Vagina (tissue), 2 donors: ENCODE measurements at regions not wholly inside any gene's neighbourhood (a gene's known extent, or its start where the extent isn't known, plus 50 kb on each side); places are given as distances from the start of the nearest gene placed in this dataset.

Experiments
- DNase-seq, 2 donors: peaks; one replicate each; pipeline ENCODE4 v3.0.0-alpha.2; 2017; ENCODE audit errors: extremely low spot score in 2 of 2
- H3K27ac ChIP-seq: fragments of 200-600 bp; sonication (generic); one replicate; pipeline ENCODE4 v1.5.1; 2019
- H3K27me3 ChIP-seq: fragments of 200-600 bp; sonication (generic); one replicate; pipeline ENCODE4 v1.5.1; 2019
- H3K36me3 ChIP-seq, 2 donors: fragments of 200-600 bp; sonication (generic); one replicate each; pipeline ENCODE4 v1.5.1; 2017 to 2019
- H3K4me1 ChIP-seq: fragments of 200-600 bp; sonication (generic); one replicate; pipeline ENCODE4 v1.5.1; 2019
- H3K4me3 ChIP-seq, 2 donors: fragments of 200-600 bp; sonication (generic); 1 replicate in 1 of 2; 2 replicates in 1 of 2; pipeline ENCODE4 v1.5.1; 2016 to 2019
- H3K9me3 ChIP-seq: fragments of 200-600 bp; sonication (generic); one replicate; pipeline ENCODE4 v1.5.1; 2019
- POLR2A ChIP-seq, 2 donors: fragments of 450-650 bp; IDR thresholded peaks; one replicate each; pipeline ENCODE4 v1.6.1; 2017; ENCODE audit warnings: antibody characterized with exemption in 2 of 2, mild to moderate bottlenecking in 2 of 2, moderate library complexity in 2 of 2
- POLR2AphosphoS5 ChIP-seq, 2 donors: sonication (generic); formaldehyde crosslinking; IDR thresholded peaks; one replicate each; pipeline ENCODE4 v1.9.0; 2017; ENCODE audit warnings: antibody characterized with exemption in 2 of 2, mild to moderate bottlenecking in 2 of 2, low read depth in 1 of 2; ENCODE audit not compliant: insufficient read depth in 1 of 2
- intact Hi-C: fragments of 100-400 bp; cut with DNase I; formaldehyde crosslinking; loops from one replicate; pipeline ENCODE4 v1.15.1; 2023
- TF ChIP-seq, protein P1 (sequence below), 3 experiments: fragments of 450-650 bp in 2 of 3; fragments of 200-600 bp in 1 of 3; sonication (generic) in 1 of 3; IDR thresholded peaks; one replicate each; pipeline ENCODE4 v1.5.1; 2017 to 2019; ENCODE audit warnings: antibody characterized with exemption in 3 of 3, mild to moderate bottlenecking in 2 of 3, moderate library complexity in 2 of 3

- Histone ChIP-seq H3K4me3 (no peak overlapping the region), H3K27ac (no peak overlapping the region)
- intact Hi-C loops, result no loop called here
Observed at GRCh38 chr7:11946794-11947193, 114.8 kb upstream of the THSD7A start.

GRCh38 chr7:11950281-11950680 lies 118.3 kb upstream of the THSD7A start:
- Histone ChIP-seq H3K9me3 (no peaks in the 10 kb centered on the region), H3K27me3 (no peaks in the 10 kb centered on the region), H3K4me1 (no peaks in the 10 kb centered on the region), H3K27ac (no peak overlapping the region), H3K4me3 (no peak overlapping the region), H3K36me3 (no peaks in the 10 kb centered on the region)
- intact Hi-C loops, result no loop called here
- DNase-seq, result no peak
- TF ChIP-seq POLR2AphosphoS5 (IDR thresholded peaks at IDR 0.05; ENCODE audit: insufficient read depth in 1 of 2, low read depth in 1 of 2) (no peak), POLR2A (IDR thresholded peaks at IDR 0.05) (no peak)
- TF ChIP-seq, protein P1, sequence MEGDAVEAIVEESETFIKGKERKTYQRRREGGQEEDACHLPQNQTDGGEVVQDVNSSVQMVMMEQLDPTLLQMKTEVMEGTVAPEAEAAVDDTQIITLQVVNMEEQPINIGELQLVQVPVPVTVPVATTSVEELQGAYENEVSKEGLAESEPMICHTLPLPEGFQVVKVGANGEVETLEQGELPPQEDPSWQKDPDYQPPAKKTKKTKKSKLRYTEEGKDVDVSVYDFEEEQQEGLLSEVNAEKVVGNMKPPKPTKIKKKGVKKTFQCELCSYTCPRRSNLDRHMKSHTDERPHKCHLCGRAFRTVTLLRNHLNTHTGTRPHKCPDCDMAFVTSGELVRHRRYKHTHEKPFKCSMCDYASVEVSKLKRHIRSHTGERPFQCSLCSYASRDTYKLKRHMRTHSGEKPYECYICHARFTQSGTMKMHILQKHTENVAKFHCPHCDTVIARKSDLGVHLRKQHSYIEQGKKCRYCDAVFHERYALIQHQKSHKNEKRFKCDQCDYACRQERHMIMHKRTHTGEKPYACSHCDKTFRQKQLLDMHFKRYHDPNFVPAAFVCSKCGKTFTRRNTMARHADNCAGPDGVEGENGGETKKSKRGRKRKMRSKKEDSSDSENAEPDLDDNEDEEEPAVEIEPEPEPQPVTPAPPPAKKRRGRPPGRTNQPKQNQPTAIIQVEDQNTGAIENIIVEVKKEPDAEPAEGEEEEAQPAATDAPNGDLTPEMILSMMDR (IDR thresholded peaks at IDR 0.05), result no peak

More at GRCh38 chr7:11946794-11947193, 114.8 kb upstream of the THSD7A start:
- TF ChIP-seq, protein P1 (IDR thresholded peaks at IDR 0.05), result no peak
- DNase-seq, result no peak
- Histone ChIP-seq H3K4me1 (no peaks in the 10 kb centered on the region), H3K9me3 (no peaks in the 10 kb centered on the region), H3K36me3 (no peaks in the 10 kb centered on the region), H3K27me3 (no peaks in the 10 kb centered on the region)

DNA sequence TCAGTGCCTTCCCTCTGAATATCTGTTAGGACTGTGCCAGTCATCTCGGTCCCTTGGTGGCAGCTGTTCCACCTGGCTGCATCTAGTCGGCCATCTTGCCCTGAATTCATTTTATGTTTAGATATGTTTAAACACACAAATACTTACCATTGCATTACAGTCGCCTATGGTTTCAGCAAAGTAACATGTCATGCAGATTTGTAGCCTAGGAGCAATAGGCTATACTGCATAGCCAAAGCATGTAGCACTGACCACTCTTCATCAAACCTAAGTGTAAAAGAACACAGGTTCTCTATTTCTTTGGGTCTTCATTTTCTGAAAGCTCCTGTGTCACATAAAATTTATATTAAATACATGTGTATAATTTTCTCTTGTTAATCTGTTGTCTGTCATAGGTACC lies 118.9 kb upstream of the THSD7A start:
- TF ChIP-seq, protein P1 (IDR thresholded peaks at IDR 0.05), result no peak
- TF ChIP-seq POLR2A (IDR thresholded peaks at IDR 0.05) (no peak), POLR2AphosphoS5 (IDR thresholded peaks at IDR 0.05; ENCODE audit: insufficient read depth in 1 of 2, low read depth in 1 of 2) (no peak)
- intact Hi-C loops, result no loop called here
- H3K4me3 ChIP-seq, result no peak overlapping the region
- no peaks in the 10 kb centered on the region for H3K27me3 ChIP-seq
- H3K36me3 ChIP-seq, result no peaks in the 10 kb centered on the region
- no peak for DNase-seq
- H3K4me1 ChIP-seq, result no peaks in the 10 kb centered on the region
- no peak overlapping the region for H3K27ac ChIP-seq
- H3K9me3 ChIP-seq, result no peaks in the 10 kb centered on the region

- no peak overlapping the region for H3K4me3 ChIP-seq
- H3K4me1 ChIP-seq, result no peaks in the 10 kb centered on the region
- H3K27me3 ChIP-seq, result no peaks in the 10 kb centered on the region
- DNase-seq, result no peak
- TF ChIP-seq, protein P1 (IDR thresholded peaks at IDR 0.05), result no peak
- TF ChIP-seq POLR2AphosphoS5 (IDR thresholded peaks at IDR 0.05; ENCODE audit: insufficient read depth in 1 of 2, low read depth in 1 of 2) (no peak), POLR2A (IDR thresholded peaks at IDR 0.05) (no peak)
- H3K27ac ChIP-seq, result no peak overlapping the region
- H3K9me3 ChIP-seq, result no peaks in the 10 kb centered on the region
- intact Hi-C loops, result no loop called here
- H3K36me3 ChIP-seq, result no peaks in the 10 kb centered on the region
Observed at GRCh38 chr7:11951909-11952308, 119.9 kb upstream of the THSD7A start.

DNA sequence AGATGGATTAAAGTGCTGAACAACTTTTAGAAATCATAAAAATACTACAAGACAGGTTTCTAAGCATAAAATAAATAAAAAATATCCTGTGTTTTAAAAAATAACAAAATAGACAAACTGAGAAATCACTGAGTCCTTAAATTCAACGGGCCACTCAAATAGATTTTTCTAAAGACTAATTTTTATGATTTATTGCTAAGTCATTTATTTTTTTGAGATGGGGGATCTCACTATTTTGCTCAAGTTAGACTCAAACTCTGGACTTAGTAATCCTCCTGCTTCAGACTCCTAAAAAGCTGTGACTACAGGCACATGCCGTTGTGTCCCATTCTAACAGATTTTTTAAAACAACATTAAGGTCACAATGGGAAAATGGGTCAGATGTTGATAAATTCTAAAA lies 121.0 kb upstream of the THSD7A start:
- no peak for DNase-seq
- no peaks in the 10 kb centered on the region for H3K4me1 ChIP-seq
- no peaks in the 10 kb centered on the region for H3K36me3 ChIP-seq
- H3K9me3 ChIP-seq, result no peaks in the 10 kb centered on the region
- H3K27ac ChIP-seq, result no peak overlapping the region
- TF ChIP-seq, protein P1 (IDR thresholded peaks at IDR 0.05), result no peak
- TF ChIP-seq POLR2A (IDR thresholded peaks at IDR 0.05) (no peak), POLR2AphosphoS5 (IDR thresholded peaks at IDR 0.05; ENCODE audit: insufficient read depth in 1 of 2, low read depth in 1 of 2) (no peak)
- H3K4me3 ChIP-seq, result no peak overlapping the region
- no peaks in the 10 kb centered on the region for H3K27me3 ChIP-seq
- intact Hi-C loops, result no loop called here
